GM23338 (cell line): ENCODE measurements at regions not wholly inside any gene's neighbourhood (a gene's known extent, or its start where the extent isn't known, plus 50 kb on each side); places are given as distances from the start of the nearest gene placed in this dataset.

Experiments
- CTCF ChIP-seq, 2 experiments: fragments of 200-600 bp in 1 of 2; sonication (generic) in 1 of 2; conservative IDR thresholded peaks; 2 replicates each; pipeline versions ENCODE4 v1.5.1 to v1.6.1; 2016 to 2017; ENCODE audit warnings: antibody characterized with exemption in 2 of 2, low read depth in 2 of 2, mild to moderate bottlenecking in 2 of 2, moderate library complexity in 1 of 2
- EZH2 ChIP-seq: fragments of 200-600 bp; sonication (generic); IDR thresholded peaks from one replicate; pipeline ENCODE4 v1.8.0; 2017; ENCODE audit warnings: antibody characterized with exemption, mild to moderate bottlenecking, low read depth; ENCODE audit not compliant: unreplicated experiment
- JUNB ChIP-seq: IDR thresholded peaks from one replicate; pipeline ENCODE4 v1.6.1; 2016; ENCODE audit warnings: antibody characterized with exemption; ENCODE audit not compliant: unreplicated experiment
- POLR2AphosphoS5 ChIP-seq: IDR thresholded peaks from 2 replicates; pipeline ENCODE4 v1.6.1; 2016; ENCODE audit warnings: antibody characterized with exemption, low read depth
- TF ChIP-seq, protein P1 (sequence below): IDR thresholded peaks from one replicate; pipeline ENCODE4 v1.6.1; 2018; ENCODE audit warnings: antibody characterized with exemption; ENCODE audit not compliant: unreplicated experiment

DNA sequence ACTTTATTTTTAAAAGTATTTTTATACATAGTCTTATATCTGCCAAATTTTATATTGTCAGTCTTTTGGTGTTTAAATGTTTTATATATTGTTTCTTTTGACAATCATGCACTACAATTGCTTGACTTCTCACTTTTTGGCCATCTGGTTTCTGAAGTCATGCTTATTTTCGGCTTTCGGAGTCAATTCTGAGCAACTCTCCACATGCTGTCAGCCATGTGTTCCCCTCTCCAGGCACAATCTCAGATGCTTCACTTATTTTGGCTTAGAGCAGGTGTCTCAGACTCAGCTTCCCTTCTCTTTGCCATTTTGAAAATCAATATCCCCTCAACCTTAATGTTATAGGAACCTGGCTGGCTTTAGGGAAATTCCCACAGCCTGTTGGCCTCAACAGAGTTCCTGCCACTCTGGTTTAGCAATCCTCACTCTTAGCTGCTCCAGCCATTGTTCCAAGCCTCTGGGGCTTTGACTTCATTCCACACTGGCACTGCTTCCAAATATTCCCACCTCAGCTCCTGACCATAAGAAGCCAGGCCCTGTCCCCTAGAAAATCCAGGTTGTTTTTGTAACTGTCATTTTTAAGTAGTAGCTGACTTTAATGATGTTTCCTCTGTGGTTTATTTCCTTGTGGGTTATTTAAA is 125.5 kb upstream of the FAR2 start:
- TF ChIP-seq CTCF (conservative IDR thresholded peaks at IDR 0.05; ENCODE audit: low read depth in 2 of 2) (no peak), POLR2AphosphoS5 (no peak), EZH2 (no peak), JUNB (no peak)
- TF ChIP-seq, protein P1, sequence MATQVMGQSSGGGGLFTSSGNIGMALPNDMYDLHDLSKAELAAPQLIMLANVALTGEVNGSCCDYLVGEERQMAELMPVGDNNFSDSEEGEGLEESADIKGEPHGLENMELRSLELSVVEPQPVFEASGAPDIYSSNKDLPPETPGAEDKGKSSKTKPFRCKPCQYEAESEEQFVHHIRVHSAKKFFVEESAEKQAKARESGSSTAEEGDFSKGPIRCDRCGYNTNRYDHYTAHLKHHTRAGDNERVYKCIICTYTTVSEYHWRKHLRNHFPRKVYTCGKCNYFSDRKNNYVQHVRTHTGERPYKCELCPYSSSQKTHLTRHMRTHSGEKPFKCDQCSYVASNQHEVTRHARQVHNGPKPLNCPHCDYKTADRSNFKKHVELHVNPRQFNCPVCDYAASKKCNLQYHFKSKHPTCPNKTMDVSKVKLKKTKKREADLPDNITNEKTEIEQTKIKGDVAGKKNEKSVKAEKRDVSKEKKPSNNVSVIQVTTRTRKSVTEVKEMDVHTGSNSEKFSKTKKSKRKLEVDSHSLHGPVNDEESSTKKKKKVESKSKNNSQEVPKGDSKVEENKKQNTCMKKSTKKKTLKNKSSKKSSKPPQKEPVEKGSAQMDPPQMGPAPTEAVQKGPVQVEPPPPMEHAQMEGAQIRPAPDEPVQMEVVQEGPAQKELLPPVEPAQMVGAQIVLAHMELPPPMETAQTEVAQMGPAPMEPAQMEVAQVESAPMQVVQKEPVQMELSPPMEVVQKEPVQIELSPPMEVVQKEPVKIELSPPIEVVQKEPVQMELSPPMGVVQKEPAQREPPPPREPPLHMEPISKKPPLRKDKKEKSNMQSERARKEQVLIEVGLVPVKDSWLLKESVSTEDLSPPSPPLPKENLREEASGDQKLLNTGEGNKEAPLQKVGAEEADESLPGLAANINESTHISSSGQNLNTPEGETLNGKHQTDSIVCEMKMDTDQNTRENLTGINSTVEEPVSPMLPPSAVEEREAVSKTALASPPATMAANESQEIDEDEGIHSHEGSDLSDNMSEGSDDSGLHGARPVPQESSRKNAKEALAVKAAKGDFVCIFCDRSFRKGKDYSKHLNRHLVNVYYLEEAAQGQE: no peak
